HG03159 (cell line): ENCODE measurements at regions not wholly inside any gene's neighbourhood (a gene's known extent, or its start where the extent isn't known, plus 50 kb on each side); places are given as distances from the start of the nearest gene placed in this dataset.
"Not testable (repeated sequence)": the region's sequence is repeated elsewhere in the genome, so short reads cannot be mapped to it uniquely, and the experiment has no call there.

Experiments
- ATAC-seq: cut with Tn5 transposase; IDR thresholded peaks from one replicate; pipeline ENCODE4 v1.9.1; 2021; ENCODE audit warnings: mild to moderate bottlenecking, moderate library complexity; ENCODE audit not compliant: unreplicated experiment

DNA sequence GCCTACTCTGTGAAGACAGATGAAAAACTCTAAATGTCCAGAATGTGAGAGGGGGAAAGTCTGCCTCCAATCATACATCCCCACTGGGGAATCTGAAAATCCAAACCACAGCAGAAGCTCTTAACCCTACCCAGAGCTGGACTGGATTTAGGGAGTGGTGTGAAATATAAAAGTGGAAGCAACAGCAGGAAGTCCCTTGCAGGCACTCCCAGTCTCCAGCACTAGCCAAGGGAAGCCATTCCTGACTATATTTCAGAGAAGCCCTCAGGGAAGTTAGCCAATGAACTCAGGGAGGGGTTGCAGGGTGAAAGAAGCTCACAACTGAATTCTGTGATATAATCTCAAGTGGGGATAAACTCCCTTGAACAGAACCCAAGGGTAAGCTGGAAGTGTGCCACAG lies 51.5 kb downstream of the CRPPA start:
- no peak for ATAC-seq

DNA sequence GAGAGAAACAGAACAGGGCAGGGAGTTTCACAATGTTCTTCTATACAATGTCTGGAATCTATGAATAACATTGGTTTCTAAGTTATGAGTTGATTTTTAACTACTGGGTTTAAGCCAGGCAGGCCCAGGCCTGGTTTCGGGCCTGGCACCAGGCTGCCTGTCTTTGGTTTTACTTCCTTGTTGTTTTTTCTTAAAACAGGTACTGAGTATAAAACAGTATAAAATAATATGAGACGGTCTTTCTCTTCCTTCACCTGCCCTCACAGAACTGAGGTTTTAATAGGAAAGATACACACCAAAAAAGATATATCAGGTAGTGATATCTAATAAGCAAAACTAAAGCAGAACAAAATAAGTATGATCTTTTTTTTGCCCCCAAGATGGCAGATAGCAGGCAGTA lies 52.0 kb downstream of the CRPPA start:
- not testable (repeated sequence) for ATAC-seq

DNA sequence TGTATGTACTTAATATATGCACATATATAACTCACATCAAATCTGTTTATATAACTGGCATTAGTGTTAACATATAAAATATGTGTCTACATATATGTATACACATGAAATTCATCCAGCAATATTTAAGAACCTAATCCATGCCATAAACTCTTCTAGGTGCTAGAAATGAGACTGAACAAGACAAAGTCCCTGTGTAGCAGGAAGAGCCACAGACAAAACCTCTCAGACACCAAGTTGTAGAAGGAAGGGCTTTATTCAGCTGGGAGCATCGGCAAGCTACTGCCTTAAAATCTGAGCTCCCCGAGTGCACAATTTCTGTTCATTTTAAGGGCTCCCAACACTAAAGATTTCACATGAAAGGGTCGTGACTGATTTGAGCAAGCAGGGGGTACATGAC lies 52.5 kb downstream of the CRPPA start:
- ATAC-seq: no peak

DNA sequence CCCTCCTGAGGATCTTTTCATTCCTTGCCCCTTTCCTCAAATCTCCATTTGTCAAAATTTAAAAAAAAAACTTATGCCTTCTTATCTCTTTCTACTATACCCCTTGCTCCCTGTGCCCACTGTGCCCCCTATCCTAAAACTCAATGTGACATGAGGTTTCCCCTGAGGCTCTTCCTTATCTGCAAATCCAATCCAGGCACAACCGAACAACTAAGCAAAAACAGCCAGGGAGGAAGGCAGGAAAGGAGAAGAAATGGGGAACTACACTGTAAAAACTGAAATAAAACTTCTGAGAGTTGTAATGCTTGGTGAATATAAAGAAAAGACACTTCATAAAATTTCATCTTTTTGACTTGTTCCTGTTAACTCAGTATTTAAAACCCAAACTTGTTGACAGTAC lies 54.2 kb downstream of the CRPPA start:
- ATAC-seq: no peak

DNA sequence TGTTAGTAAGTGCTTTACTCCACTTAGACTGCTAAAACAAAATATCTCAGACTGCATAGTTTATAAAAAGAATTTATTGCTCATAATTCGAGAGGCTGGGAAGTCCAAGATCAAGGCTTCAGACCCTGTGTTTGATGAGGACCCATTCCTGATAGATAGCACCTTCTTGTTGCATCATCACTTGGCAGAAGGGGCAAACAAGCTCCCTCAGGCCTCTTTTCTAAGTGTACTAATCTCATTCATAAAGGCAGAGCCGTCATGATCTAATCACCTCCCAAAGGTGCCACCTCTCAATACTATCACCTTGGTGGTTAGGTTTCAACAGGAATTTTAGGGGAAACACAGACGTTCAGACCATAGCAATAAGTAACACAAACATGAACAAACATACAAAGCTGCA lies 55.4 kb downstream of the CRPPA start:
- no peak for ATAC-seq

DNA sequence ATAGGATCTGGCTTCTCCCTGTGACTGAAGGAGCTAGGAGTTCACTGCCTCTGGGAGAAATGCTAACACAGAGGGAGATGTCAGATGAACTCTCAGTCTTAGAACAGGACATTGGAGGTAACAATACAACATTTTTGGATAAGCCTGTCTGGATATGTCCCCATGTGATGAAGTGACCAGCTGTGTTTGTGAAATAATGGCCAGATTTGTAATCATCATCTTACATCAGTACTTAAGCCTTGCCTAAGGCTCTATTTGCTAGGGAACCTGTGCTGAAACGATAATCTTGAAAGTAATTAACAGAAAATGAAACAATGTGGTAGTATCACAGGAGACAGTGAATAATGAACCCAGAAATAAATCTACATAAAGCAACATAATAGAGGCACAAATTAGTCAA lies 56.2 kb downstream of the CRPPA start:
- no peak for ATAC-seq

DNA sequence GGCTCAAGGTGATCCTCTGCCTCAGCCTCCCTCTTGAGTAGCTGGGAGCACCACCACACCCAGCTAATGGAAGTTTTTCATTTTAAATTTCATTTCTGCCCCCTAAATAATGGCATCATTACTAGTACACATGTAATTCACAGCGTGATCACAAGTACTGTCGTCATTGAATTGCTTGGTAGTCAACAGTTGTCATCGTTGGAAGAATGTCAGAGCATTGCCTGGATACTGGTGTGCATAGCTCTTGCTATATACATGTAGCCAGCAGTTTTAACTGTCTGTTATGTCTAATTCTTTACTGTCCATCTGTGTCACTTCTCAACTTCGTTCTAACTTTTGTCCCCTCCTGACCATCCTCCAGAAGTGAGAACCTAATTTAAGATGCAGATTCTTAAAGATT lies 62.1 kb downstream of the CRPPA start:
- ATAC-seq: no peak

DNA sequence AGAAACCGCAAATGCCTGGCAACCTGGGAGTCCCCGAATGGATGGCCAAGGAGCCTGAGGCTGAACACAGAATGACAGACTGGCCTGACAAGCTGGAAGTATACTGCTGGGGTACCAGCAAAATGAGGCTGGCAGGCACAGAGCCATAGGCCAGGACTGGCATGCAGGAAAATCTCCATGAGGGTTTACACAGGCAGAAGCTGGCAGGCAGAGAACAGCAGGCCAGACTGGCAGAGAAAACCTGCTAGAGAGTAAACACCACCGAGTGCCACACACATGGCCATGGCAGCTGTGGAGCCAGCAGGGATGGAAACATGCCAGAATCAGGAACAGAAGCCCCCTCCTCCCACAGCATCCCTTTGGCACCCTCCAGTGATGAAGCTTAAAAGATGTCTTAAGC lies 63.4 kb downstream of the CRPPA start:
- no peak for ATAC-seq

DNA sequence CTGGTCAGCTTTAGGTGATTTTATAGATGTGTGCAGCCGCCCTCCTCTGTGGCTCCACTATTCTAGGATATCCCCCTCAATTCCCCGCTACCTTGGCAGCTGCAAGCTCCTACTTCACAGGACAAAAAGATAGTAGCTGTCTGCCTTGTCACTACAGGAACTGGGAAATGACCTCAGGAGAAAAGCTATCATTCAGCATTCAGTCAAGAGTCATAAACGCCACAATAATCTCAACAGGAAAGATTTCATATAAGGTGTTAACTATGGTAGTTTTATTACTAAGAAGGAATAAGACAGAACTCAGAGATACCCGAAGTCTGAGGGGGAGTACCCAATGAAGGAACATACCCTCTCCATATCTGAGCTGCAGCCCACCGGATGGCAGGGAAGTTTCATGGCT lies 63.9 kb downstream of the CRPPA start:
- no peak for ATAC-seq

DNA sequence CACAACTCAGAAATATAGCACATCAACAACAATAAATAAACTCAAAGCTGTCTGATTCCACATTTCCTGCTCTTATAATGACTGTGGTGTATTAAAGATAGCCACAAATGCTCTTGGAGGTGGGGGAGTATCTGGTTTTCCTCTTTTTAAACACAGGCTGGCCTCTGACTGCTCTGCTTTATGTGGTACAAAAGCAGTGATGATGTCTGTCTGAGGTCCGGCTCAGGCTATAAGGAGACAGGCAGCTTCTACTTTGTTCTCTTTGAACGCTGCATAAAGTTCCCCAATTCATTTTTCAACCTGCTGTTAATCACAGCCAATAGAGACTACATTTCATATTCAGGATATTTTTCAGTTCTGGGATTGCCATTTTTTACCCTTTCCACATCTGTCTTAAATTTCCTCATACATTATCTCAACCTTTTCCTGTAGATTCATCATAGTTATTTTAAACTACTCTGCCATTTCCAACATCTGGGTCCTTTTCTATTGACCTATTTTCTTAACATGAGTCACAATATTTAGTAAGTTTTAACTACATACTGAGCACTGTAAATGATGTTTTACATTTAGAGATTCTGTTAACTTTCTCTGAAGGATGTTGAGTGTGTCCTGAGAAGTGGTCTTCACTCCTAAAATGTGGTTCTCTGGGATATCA lies 64.9 kb downstream of the CRPPA start:
- ATAC-seq: no peak

DNA sequence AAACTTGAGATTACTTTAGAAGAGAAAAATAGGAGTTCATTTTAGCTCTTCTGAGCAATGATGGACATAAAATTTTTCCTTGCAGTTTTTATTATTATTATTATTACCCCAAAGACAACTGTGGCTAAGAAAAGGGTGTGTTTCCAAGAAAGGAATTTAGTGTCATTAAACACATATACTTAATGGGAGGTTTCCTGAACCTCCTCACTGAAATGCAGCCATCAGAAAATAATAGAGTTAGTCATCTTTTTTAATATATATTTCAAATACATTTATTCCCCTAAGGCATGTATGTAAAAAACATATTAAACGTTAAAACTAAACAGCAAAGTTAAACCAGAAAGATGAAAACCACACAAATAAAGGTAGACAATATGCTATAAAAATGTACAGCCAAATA lies 66.8 kb downstream of the CRPPA start:
- no peak for ATAC-seq

DNA sequence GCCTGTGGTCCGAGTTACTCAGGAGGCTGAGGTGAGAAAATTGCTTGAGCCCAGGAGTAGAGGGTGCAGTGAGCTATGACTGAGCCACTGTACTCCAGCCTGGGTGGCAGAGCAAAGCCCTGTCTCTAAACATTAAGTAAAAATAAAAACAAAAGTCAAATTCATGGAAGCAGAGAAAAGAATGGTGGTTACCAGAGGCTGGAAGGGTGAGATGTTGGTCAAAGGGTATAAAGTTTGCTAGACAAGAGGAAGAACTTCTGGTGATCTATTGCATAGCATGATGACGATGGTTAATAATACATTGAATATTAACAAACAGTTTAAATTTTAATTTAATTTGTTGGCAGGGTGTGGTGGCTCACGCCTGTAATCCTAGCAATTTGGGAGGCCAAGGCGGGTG lies 68.1 kb downstream of the CRPPA start:
- no peak for ATAC-seq

DNA sequence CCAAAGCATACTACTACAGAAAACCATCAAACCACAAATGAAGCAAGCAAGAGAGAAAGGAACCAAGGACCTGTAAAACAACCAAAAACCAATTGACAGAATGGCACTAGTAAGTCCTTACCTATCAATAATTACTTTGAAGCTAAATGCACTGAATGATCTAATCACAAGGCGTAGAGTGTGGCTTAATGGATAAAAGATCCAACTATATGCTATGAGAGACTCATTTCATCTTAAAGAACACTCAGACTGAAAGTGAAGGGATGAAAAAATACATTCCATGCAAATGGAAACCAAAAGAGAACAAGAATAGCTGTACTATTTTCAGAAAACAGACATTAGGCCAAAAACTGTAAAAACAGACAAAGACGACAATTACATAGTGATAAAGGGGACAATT lies 70.7 kb downstream of the CRPPA start:
- ATAC-seq: peak; percentile 85

DNA sequence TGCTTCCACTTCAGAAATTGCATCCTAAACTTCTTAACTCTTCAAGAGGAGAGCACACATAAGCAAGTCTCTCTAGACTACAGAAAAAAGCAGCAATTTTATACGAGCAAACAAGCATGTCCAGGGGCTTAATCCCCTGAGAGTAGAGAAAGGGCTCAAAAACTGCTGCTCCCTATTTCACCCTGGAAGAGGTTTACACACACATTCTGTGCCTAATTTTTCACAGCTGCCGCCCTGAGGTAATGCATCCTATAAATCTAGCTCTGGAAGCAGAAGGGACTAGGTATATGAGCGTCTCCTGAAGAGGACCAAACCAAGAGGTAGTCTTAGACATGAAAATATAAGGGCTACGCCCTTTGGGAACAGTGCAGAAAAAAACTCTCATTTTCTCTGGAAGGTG lies 73.1 kb downstream of the CRPPA start:
- ATAC-seq: no peak

DNA sequence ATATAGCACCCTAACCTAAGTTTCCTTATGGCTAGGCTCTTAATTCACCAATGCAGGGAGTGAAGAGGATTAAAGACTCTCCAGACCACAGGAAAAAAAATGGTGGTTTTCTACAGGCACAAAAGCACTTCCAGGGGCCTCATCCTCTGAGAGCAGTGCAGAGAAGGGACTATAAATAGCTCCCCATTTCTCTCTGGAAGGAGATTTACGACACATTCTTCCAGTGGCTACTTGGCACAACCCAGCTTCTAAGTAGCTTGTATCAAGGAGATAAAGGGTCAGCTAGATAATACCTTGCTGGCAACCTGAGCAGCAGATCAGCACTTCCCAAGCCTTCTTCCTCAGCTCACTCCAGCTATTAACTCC lies 73.5 kb downstream of the CRPPA start:
- ATAC-seq: no peak

DNA sequence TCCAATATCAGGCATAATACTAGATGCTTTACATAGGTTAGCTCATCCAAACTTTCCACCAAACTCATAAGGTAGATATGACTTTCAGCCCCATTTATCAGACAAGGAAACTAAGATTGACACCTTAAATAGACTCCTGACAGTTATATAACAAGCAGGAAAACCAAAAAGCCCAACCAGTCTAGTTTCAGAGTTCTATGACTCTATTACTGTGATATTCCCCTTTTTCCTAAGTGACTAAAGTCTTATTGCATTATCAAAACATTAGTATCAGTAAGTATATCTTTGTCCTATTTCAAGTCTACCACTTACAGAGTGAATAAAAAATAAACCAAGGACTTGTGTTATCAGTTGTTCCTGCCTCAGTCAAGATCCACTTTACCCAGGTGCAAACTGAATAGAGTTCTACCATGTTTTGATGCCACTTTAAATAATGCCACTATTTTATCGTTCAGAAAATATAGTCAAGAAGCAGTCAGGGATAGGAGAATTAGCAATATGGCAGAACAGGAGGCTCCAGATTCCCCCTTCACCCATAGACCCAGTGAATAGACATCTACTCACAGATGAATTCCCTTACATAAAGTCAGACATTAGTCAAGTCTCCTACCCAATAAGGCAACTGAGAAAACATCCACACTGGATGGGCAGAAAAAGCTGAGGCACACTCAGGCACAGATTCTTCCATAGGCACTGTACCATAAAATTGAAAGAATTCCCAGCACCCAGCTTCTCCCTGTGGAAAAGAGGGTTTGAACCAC lies 74.1 kb downstream of the CRPPA start:
- ATAC-seq: no peak

DNA sequence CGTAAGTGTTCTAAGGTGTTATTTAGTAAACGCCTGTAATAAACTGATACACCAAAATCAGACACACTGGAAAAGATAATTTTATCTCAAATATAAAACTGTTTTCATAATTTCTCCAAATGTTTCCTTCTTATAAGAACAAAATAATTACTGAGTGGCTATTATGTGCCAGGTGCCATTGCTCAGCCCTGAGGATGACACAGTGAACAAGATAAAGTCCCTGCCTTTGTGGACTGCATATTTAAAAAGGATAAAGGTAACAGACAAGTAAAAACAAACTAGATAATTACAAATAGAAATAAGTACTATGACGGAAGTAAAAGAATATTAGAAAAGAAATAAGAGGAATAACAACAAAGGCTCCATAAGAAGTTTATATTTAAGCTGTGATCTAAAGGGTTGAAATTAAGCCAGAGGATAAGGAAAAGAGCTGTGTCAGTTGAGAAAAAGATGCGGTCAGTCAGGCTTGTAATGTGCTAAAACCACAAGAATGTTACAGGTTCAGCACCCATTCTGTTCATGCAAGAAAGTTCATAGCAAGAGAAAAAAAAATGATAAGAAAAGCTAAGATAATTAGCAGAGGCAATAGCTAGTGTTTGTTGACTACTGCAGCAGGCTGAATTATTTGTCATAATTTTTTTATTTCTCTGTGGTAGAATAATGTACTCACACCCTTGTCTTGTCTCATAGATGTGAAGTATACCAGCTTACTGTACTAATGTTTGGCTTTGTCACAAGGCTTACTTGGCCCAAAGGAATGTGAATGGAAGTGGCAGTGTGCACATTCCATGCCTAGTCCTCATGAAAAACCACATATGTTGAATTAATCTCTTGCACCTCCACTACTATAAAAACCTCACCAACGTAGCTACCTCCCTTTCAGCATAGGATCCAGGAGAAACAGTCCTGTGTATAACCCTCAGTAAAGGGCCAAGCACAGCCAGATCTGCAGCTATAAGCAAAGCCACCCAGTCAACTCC lies 75.1 kb downstream of the CRPPA start:
- ATAC-seq: no peak

DNA sequence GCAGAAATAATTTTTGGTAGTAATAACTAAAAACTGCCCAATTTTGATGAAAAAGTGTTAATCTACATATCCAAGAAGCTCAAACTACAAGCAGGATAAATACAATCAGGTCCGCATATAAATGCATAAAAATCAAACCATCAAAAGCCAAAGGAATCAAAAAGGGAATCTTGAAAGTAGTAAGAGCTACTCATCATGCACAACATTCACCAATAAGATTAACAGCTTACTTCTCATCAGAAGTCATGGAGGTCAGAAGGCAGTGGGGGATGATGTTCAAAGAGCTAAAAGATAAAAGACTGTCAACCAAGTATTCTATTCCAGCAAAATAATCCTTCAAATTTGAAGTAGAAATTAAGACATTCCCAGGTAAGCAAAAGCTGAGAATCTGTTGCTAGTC lies 76.4 kb downstream of the CRPPA start:
- ATAC-seq: no peak

DNA sequence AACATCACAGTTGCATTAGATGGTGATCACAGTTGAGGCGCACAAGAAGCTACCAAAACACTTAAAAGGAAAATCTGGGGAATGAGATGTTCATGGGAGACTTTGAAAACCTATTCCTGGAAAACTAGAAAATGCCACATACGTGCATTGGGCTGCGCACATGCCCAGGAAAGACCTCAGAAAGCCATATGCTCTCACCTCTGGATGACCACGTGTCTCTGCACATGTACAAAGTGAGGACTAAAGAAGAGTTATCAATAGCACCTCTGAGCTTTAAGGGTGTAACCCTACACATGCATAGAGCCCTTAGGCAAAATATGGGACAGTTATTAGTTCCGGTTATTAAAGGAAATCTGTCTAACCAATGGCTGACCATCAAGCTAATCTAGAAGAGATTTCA lies 77.7 kb downstream of the CRPPA start:
- ATAC-seq: no peak

DNA sequence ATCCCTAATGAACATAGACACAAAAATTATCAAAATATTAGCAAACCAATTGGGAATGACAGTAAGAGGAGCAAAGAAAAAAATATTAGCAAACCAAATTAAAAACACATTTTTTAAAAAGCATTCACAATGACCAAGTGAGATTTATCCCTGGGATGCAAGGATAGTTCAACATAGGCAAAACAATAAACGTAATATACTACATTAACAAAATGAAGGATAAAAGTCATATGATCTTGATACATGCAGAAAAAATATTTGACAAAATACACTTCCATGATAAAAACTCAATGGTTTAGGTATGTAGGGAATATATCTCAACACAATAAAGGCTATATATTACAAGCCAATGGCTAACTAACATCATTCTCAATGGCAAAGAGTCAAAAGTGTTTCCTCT lies 83.3 kb downstream of the CRPPA start:
- ATAC-seq: no peak

DNA sequence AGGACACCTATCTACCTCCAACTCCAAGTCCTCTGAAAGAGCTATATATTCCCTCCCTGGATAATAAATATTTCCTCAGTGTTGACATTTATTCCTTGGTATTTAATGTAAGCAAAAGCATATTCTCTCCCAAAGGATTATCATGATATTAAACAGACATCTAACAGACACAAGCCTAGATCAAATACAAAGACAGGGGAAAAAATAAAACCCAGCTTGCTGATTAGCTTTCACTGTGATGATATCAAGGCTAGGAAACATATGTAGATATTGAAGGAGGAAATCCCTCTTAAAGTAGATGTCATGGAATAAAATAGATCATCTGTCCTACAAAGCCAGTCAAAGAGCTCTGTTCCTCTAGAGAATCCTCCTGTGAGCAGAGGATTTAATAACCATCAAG lies 95.2 kb downstream of the CRPPA start:
- no peak for ATAC-seq

DNA sequence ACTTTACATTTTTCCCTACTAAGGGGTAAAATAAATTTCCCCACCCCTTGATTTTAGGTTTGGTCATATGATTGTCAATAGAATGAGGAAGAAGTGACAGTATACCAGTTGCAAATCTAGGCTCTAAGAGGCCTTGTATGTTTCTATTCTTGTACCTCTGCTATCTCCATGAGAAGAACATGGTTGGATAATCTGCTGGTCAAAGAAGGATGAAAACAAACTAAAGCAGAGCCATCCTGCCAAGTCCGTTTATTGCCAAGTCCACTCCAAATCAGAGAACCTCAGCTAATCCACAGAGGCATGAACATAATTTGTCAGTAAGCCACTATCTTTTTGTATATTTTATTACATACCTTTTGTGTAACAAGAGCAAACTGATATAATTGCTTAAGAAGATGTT lies 98.0 kb downstream of the CRPPA start:
- no peak for ATAC-seq
